GM12892 (cell line): ENCODE measurements at regions not wholly inside any gene's neighbourhood (a gene's known extent, or its start where the extent isn't known, plus 50 kb on each side); places are given as distances from the start of the nearest gene placed in this dataset.

Experiments
- POLR2A ChIP-seq: IDR thresholded peaks from 2 replicates; pipeline ENCODE4 v1.6.1; 2011; ENCODE audit warnings: low read depth, low read length, control low read depth
- POLR2AphosphoS5 ChIP-seq: IDR thresholded peaks from 2 replicates; pipeline ENCODE4 v1.6.1; 2011; ENCODE audit warnings: low read depth, low read length, control low read depth
- TAF1 ChIP-seq: IDR thresholded peaks from 2 replicates; pipeline ENCODE4 v1.6.1; 2011; ENCODE audit warnings: low read depth, mild to moderate bottlenecking, control low read depth, low read length, borderline replicate concordance

DNA sequence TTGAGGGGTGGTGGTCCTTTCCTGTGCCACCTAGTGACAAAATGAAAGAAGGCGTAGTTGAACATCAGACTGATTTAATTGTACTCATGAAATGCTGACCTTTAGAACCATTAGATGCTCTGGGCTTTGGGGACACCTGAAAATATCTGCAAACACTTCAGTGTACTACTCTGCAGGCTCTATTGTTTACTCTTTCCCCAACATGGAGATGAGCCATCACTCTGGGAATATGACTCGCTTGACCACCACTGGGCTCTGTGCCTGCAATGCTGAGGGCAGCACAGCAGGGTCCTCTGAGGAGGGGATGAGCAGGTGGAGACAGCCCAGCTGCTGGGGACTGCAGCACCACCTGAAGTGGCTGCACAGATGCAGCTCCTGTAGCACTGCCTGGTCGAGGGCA, 74.8 kb upstream of the SLC24A3 start:
- TF ChIP-seq POLR2AphosphoS5 = no peak
- no peak for TF ChIP-seq TAF1
- TF ChIP-seq POLR2A = no peak
